IMR-90 (cell line): ENCODE measurements at regions not wholly inside any gene's neighbourhood (a gene's known extent, or its start where the extent isn't known, plus 50 kb on each side); places are given as distances from the start of the nearest gene placed in this dataset.

Experiments used
- ATAC-seq: fragments of 200-7000 bp; cut with Tn5 transposase; 2 replicates; pipeline ENCODE4 v1.9.1; 2020; ENCODE audit warnings: low read depth, mild to moderate bottlenecking, moderate library complexity
- BruUV-seq: library from RNA; stranded (reverse); fragments of 400-500 nt; replicated peaks from 2 replicates; lab custom pipeline; 2021; lab: Mats Ljungman, UMichigan
- CTCF ChIA-PET: fragments of 300-600 bp; formaldehyde crosslinking; extraction: SDS; loops from one replicate; lab custom pipeline; 2021; ENCODE audit warnings: antibody characterized with exemption; lab: Yijun Ruan, JAX
- POLR2A ChIA-PET: fragments of 300-600 bp; sonication (Branson Sonifier 250); formaldehyde crosslinking; loops from one replicate; lab custom pipeline; 2022; ENCODE audit warnings: antibody characterized with exemption; ENCODE audit not compliant: unreplicated experiment; lab: Charles Lee
- DNase-seq: peaks from one replicate; pipeline ENCODE4 v3.0.0; 2013
- H2AFZ ChIP-seq: replicated peaks from 2 replicates; pipeline ENCODE3; 2013; ENCODE audit warnings: low read length, mild to moderate bottlenecking; ENCODE audit not compliant: poor library complexity
- H2AK5ac ChIP-seq: 2 replicates; pipeline ENCODE4 v1.6.1; 2013; ENCODE audit warnings: low read depth, low read length, inconsistent platforms
- H2AK9ac ChIP-seq: replicated peaks from 2 replicates; pipeline ENCODE3; 2013; ENCODE audit warnings: mild to moderate bottlenecking, low read depth, low read length, moderate library complexity; ENCODE audit not compliant: poor library complexity
- H2BK120ac ChIP-seq: 2 replicates; pipeline ENCODE4 v1.6.1; 2013; ENCODE audit warnings: low read depth, low read length, inconsistent platforms
- H2BK15ac ChIP-seq: 3 replicates; pipeline ENCODE4 v1.6.1; 2013; ENCODE audit warnings: low read depth, low read length, inconsistent platforms
- H2BK20ac ChIP-seq: 2 replicates; pipeline ENCODE4 v1.6.1; 2013; ENCODE audit warnings: low read depth, mild to moderate bottlenecking, inconsistent platforms, low read length, moderate library complexity
- H2BK5ac ChIP-seq: 2 replicates; pipeline ENCODE4 v1.6.1; 2013; ENCODE audit warnings: mild to moderate bottlenecking, low read depth, low read length, inconsistent platforms; ENCODE audit not compliant: poor library complexity, severe bottlenecking
- H3K14ac ChIP-seq: replicated peaks from 2 replicates; pipeline ENCODE4 v1.6.1; 2013; ENCODE audit warnings: low read depth, low read length, inconsistent platforms
- H3K18ac ChIP-seq: 2 replicates; pipeline ENCODE4 v1.6.1; 2013; ENCODE audit warnings: low read depth, low read length, control low read depth
- H3K23ac ChIP-seq: 2 replicates; pipeline ENCODE4 v1.6.1; 2013; ENCODE audit warnings: low read depth, low read length, inconsistent platforms
- H3K27ac ChIP-seq: 2 replicates; pipeline ENCODE4 v1.5.1; 2013; ENCODE audit warnings: mild to moderate bottlenecking, control low read depth, low read length; ENCODE audit not compliant: insufficient read depth
- H3K27me3 ChIP-seq: 2 replicates; pipeline ENCODE4 v1.6.1; 2013; ENCODE audit warnings: low read length; ENCODE audit not compliant: control insufficient read depth, insufficient read depth
- H3K36me3 ChIP-seq: 2 replicates; pipeline ENCODE4 v1.6.1; 2013; ENCODE audit warnings: low read length, mixed read lengths; ENCODE audit not compliant: control insufficient read depth, insufficient read depth
- H3K4ac ChIP-seq: 2 replicates; pipeline ENCODE4 v1.6.1; 2013; ENCODE audit warnings: low read depth, low read length, inconsistent platforms
- H3K4me1 ChIP-seq: 2 replicates; pipeline ENCODE4 v1.6.1; 2013; ENCODE audit warnings: low read length, mixed read lengths; ENCODE audit not compliant: control insufficient read depth, insufficient read depth
- H3K4me2 ChIP-seq: 2 replicates; pipeline ENCODE4 v1.6.1; 2013; ENCODE audit warnings: low read depth, mild to moderate bottlenecking, control low read depth, low read length, moderate library complexity
- H3K4me3 ChIP-seq: 2 replicates; pipeline ENCODE4 v1.5.1; 2013; ENCODE audit warnings: low read depth, mild to moderate bottlenecking, control low read depth, low read length, moderate library complexity; ENCODE audit not compliant: insufficient read depth
- H3K56ac ChIP-seq: 2 replicates; pipeline ENCODE4 v1.6.1; 2013; ENCODE audit warnings: low read length, inconsistent platforms; ENCODE audit not compliant: insufficient read depth; ENCODE audit errors: extremely low read depth
- H3K79me1 ChIP-seq, 2 experiments: 2 replicates each; pipeline ENCODE4 v1.6.1; 2013; ENCODE audit warnings: low read length in 2 of 2, inconsistent platforms in 1 of 2, low read depth in 1 of 2
- H3K9ac ChIP-seq: 2 replicates; pipeline ENCODE4 v1.6.1; 2013; ENCODE audit warnings: low read depth, low read length, control low read depth
- H3K9me1 ChIP-seq: 2 replicates; pipeline ENCODE4 v1.6.1; 2013; ENCODE audit warnings: low read length, inconsistent platforms; ENCODE audit not compliant: insufficient read depth
- H3K9me3 ChIP-seq: 2 replicates; pipeline ENCODE4 v1.6.1; 2013; ENCODE audit warnings: low read length; ENCODE audit not compliant: control insufficient read depth, insufficient read depth
- H4K20me1 ChIP-seq: 2 replicates; pipeline ENCODE4 v1.6.1; 2013; ENCODE audit warnings: low read length, inconsistent platforms; ENCODE audit not compliant: insufficient read depth
- H4K5ac ChIP-seq: 2 replicates; pipeline ENCODE4 v1.6.1; 2013; ENCODE audit warnings: mild to moderate bottlenecking, low read depth, low read length, control low read depth
- H4K8ac ChIP-seq, 2 experiments: 2 replicates each; pipeline ENCODE4 v1.6.1; 2013; ENCODE audit warnings: low read depth in 2 of 2, low read length in 2 of 2, control low read depth in 1 of 2, inconsistent platforms in 1 of 2
- H4K91ac ChIP-seq: 2 replicates; pipeline ENCODE4 v1.6.1; 2013; ENCODE audit warnings: low read depth, low read length, inconsistent platforms; ENCODE audit not compliant: insufficient read depth
- BHLHE40 ChIP-seq: fragments of 150-350 bp; IDR thresholded peaks from 2 replicates; pipeline ENCODE4 v1.6.1; 2016; ENCODE audit warnings: mild to moderate bottlenecking, low read depth, low read length
- CEBPB ChIP-seq: IDR thresholded peaks from 2 replicates; pipeline ENCODE4 v1.6.1; 2012; ENCODE audit warnings: low read depth, low read length, improper control_type of control experiment
- CHD1 ChIP-seq: IDR thresholded peaks from 2 replicates; pipeline ENCODE4 v1.6.1; 2012; ENCODE audit warnings: low read depth, low read length, improper control_type of control experiment
- CTCF ChIP-seq: conservative IDR thresholded peaks from 2 replicates; pipeline ENCODE4 v1.5.1; 2012; ENCODE audit warnings: mild to moderate bottlenecking, low read depth, low read length, improper control_type of control experiment
- ELK1 ChIP-seq: fragments of 150-350 bp; IDR thresholded peaks from 2 replicates; pipeline ENCODE4 v1.6.1; 2016; ENCODE audit warnings: low read depth, mild to moderate bottlenecking, low read length, moderate library complexity, borderline replicate concordance
- FOS ChIP-seq: fragments of 150-350 bp; IDR thresholded peaks from 2 replicates; pipeline ENCODE4 v1.6.1; 2016; ENCODE audit warnings: low read depth, low read length
- MAFK ChIP-seq: IDR thresholded peaks from 2 replicates; pipeline ENCODE4 v1.6.1; 2012; ENCODE audit warnings: low read depth, low read length, improper control_type of control experiment
- MAZ ChIP-seq: IDR thresholded peaks from 2 replicates; pipeline ENCODE4 v1.6.1; 2012; ENCODE audit warnings: low read depth, mild to moderate bottlenecking, low read length, improper control_type of control experiment, moderate library complexity, borderline replicate concordance
- MXI1 ChIP-seq: IDR thresholded peaks from 2 replicates; pipeline ENCODE4 v1.6.1; 2012; ENCODE audit warnings: low read depth, mild to moderate bottlenecking, low read length, moderate library complexity, borderline replicate concordance
- NFE2L2 ChIP-seq: fragments of 150-350 bp; IDR thresholded peaks from 2 replicates; pipeline ENCODE4 v1.6.1; 2016; ENCODE audit warnings: low read depth, mild to moderate bottlenecking, low read length
- POLR2A ChIP-seq: IDR thresholded peaks from 2 replicates; pipeline ENCODE4 v1.6.1; 2012; ENCODE audit warnings: mild to moderate bottlenecking, low read depth, low read length
- RAD21 ChIP-seq: IDR thresholded peaks from 2 replicates; pipeline ENCODE4 v1.6.1; 2012; ENCODE audit warnings: low read length, improper control_type of control experiment
- RCOR1 ChIP-seq: IDR thresholded peaks from 2 replicates; pipeline ENCODE4 v1.6.1; 2012; ENCODE audit warnings: mild to moderate bottlenecking, low read length, improper control_type of control experiment; ENCODE audit not compliant: insufficient replicate concordance
- RFX5 ChIP-seq: IDR thresholded peaks from 2 replicates; pipeline ENCODE4 v1.8.0; 2012; ENCODE audit warnings: low read depth, mild to moderate bottlenecking, low read length, moderate library complexity
- SMC3 ChIP-seq: fragments of 150-350 bp; IDR thresholded peaks from 2 replicates; pipeline ENCODE4 v1.6.1; 2016; ENCODE audit warnings: low read depth, mild to moderate bottlenecking, antibody characterized with exemption, low read length, moderate library complexity
- USF2 ChIP-seq: fragments of 150-350 bp; IDR thresholded peaks from 2 replicates; pipeline ENCODE4 v1.6.1; 2017; ENCODE audit warnings: mild to moderate bottlenecking, antibody characterized with exemption, low read length, low read depth
- WGBS, 2 experiments: methylation state at CpG; one replicate each; pipeline versions ENCODE4 v1.1.5 to v1.1.7; 2013; ENCODE audit warnings: missing lambda C conversion rate in 2 of 2; ENCODE audit not compliant: insufficient read length in 1 of 2; ENCODE audit errors: extremely low coverage in 2 of 2; 5-methylcytosine and 5-hydroxymethylcytosine counted together
- dilution Hi-C: fragments of 300-500 bp; cut with HindIII; formaldehyde crosslinking; loops from one replicate; pipeline ENCODE4 v1.14.3; 2018; ENCODE audit warnings: low sequenced_read_pairs; ENCODE audit not compliant: unreplicated experiment
- in situ Hi-C: fragments of 300-500 bp; cut with MboI; formaldehyde crosslinking; loops from 3 replicates; pipeline ENCODE4 v1.14.3; 2019; ENCODE audit warnings: low sequenced_read_pairs, inconsistent platforms, mixed read lengths
- intact Hi-C: fragments of 100-400 bp; cut with micrococcal nuclease; formaldehyde crosslinking; loops from 2 replicates; pipeline ENCODE4 v1.10.0; 2022

GRCh38 chr1:72530646-72531045, 248.3 kb upstream of the NEGR1 start:
- Histone ChIP-seq H3K4me3 (no peak overlapping the region), H3K18ac (no peak overlapping the region), H3K4me1 (no peaks in the 10 kb centered on the region), H3K36me3 (no peaks in the 10 kb centered on the region), H4K20me1 (no peaks in the 10 kb centered on the region), H4K91ac (no peak overlapping the region), H2BK120ac (no peak overlapping the region), H3K27ac (no peak overlapping the region), H2BK20ac (no peak overlapping the region), H3K4ac (no peak overlapping the region), H3K9me1 (no peaks in the 10 kb centered on the region), H4K8ac (no peak overlapping the region), H3K9ac (no peak overlapping the region), H3K4me2 (no peak overlapping the region), H2AK5ac (no peak overlapping the region), H4K5ac (no peak overlapping the region), H2BK15ac (no peak overlapping the region), H3K56ac (no peak overlapping the region), H3K79me1 (no peaks in the 10 kb centered on the region), H3K23ac (no peak overlapping the region), H2AFZ (no peak overlapping the region), H2AK9ac (no peak overlapping the region), H3K27me3 (no peaks in the 10 kb centered on the region), H3K14ac (no peak overlapping the region), H3K9me3 (no peaks in the 10 kb centered on the region; the same call in 1 of the 2 replicates), H2BK5ac (no peak overlapping the region)
- in situ Hi-C loops (no loop called here), dilution Hi-C loops (no loop called here), intact Hi-C loops (no loop called here)
- ChIA-PET POLR2A (no interaction called here), CTCF (no interaction called here)
- no TSS peak for BruUV-seq
- DNase-seq (no peak), ATAC-seq (no peak)
- no peak for TF ChIP-seq MXI1
- no peak for TF ChIP-seq FOS
- TF ChIP-seq RFX5, result no peak
- no peak for TF ChIP-seq MAZ
- TF ChIP-seq BHLHE40, result no peak
- no peak for TF ChIP-seq ELK1
- TF ChIP-seq RCOR1, result no peak
- no peak for TF ChIP-seq CHD1
- no peak for TF ChIP-seq SMC3
- TF ChIP-seq RAD21, result no peak
- TF ChIP-seq CTCF, result no peak
- no peak for TF ChIP-seq CEBPB
- no peak for TF ChIP-seq MAFK
- no peak for TF ChIP-seq NFE2L2
- no peak for TF ChIP-seq POLR2A
- TF ChIP-seq USF2, result no peak
- no CpG with 5 or more reads among the region's 1 CpG for WGBS, 2 experiments
